ENCODE measurements at regions not wholly inside any gene's neighbourhood (a gene's known extent, or its start where the extent isn't known, plus 50 kb on each side); places are given as distances from the start of the nearest gene placed in this dataset.

DNA sequence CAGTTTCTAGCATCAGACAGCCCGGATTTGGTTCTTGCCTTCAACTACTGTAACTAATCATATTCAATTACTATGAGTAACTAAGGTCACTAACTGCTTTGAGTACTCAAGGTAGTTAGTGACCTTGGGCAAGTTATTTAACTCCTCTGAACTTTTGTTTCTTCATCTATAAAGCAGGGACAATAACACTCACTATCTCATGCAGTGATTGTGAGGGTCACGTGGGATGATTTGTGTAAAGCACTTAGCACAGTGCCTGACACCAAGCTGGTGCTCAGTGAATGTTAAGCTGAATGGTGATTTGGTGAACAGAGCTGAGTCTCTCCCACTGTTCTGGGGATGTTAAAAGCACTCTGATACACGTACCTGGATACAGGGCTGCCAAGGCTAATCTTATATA is 171.3 kb upstream of the PLXNC1 start:
- Histone ChIP-seq H3K4me3 (no peak overlapping the region), H3K36me3 (no peaks in the 10 kb centered on the region), H4K20me1 (no peaks in the 10 kb centered on the region), H3K27ac (no peak overlapping the region), H3K9me3 (peaks cover 5% of the 10 kb centered on the region; the same call in 1 of the 2 replicates), H3K4me2 (no peak overlapping the region), H3K27me3 (no peaks in the 10 kb centered on the region), H3K9ac (no peak overlapping the region), H3K4me1 (peaks cover 13% of the 10 kb centered on the region)
- no peak for TF ChIP-seq Cebpa-rat (IDR thresholded peaks at IDR 0.05)

DNA sequence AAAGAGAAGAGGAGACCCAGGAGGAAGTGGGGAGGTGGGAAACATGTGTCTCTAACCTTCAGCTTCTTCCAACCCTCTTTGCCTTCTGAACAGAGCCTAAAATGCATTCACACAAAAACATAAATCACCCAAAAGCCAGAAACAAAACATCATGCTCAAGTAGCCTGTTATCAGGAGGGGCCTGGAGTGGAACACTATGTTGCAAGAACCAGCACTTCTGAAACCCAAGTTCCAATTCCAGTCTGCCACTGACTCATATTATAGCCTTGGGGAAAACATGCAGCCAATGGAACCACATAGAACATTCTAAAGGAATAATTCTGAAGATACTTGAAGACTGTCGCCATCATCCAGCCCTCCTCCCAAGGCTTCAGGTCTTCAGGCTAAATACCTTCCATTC is 169.8 kb upstream of the PLXNC1 start:
- Histone ChIP-seq H3K4me2 (no peak overlapping the region), H3K27me3 (no peaks in the 10 kb centered on the region), H3K4me1 (peaks cover 17% of the 10 kb centered on the region), H3K4me3 (no peak overlapping the region), H3K27ac (no peak overlapping the region), H3K9me3 (no peaks in the 10 kb centered on the region), H3K9ac (no peak overlapping the region), H4K20me1 (no peaks in the 10 kb centered on the region), H3K36me3 (no peaks in the 10 kb centered on the region)
- no peak for TF ChIP-seq Cebpa-rat (IDR thresholded peaks at IDR 0.05)

DNA sequence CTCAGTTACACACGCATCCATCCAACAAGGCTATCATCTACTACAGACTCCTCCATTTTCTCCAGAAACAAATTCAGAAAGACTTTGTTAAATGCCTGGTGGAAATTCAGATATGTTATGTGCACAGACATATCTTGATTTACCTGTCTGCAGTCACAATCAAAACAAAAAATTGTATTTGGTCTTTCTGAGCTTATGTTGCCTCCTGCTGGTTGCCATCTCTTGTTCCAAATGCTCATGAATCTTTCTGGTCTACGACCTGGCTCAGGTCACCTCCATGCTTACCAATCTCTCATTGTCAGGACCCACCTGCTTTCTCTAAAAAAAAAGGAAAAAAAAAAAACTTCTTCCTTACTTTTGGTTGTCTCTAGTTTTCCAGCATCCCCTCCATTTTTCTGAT is 169.2 kb upstream of the PLXNC1 start:
- H3K4me1 ChIP-seq = peaks cover 17% of the 10 kb centered on the region
- H3K9ac ChIP-seq = no peak overlapping the region
- no peak overlapping the region for H3K4me3 ChIP-seq
- no peaks in the 10 kb centered on the region for H3K36me3 ChIP-seq
- no peak overlapping the region for H3K4me2 ChIP-seq
- H3K9me3 ChIP-seq = no peaks in the 10 kb centered on the region
- H4K20me1 ChIP-seq = no peaks in the 10 kb centered on the region
- no peak overlapping the region for H3K27ac ChIP-seq
- no peaks in the 10 kb centered on the region for H3K27me3 ChIP-seq
- no peak for TF ChIP-seq Cebpa-rat (IDR thresholded peaks at IDR 0.05)

DNA sequence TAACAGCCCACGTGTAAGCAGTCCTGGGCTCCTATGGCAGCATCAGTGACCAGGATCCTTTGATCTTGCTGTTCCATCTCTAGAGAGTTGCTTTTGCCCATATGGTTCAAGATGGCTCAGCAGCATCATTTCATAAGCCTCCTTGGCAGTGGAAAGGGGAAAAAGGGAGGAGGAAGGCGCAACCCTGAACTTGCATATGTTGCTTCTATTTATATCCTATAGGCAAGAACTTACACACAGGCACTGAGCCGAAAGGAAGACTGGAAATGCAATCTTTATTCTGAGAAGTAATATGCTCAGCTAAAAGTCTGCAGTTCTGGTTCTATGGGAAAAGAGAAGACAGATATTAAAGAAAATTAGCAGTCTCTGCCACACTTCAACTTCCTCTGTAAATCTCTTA is 167.7 kb upstream of the PLXNC1 start:
- Histone ChIP-seq H3K4me1 (peaks cover 12% of the 10 kb centered on the region), H3K36me3 (no peaks in the 10 kb centered on the region), H3K9ac (no peak overlapping the region), H3K27ac (no peak overlapping the region), H3K4me3 (no peak overlapping the region), H4K20me1 (no peaks in the 10 kb centered on the region), H3K27me3 (no peaks in the 10 kb centered on the region), H3K4me2 (no peak overlapping the region), H3K9me3 (no peaks in the 10 kb centered on the region)
- TF ChIP-seq Cebpa-rat (IDR thresholded peaks at IDR 0.05) = no peak

DNA sequence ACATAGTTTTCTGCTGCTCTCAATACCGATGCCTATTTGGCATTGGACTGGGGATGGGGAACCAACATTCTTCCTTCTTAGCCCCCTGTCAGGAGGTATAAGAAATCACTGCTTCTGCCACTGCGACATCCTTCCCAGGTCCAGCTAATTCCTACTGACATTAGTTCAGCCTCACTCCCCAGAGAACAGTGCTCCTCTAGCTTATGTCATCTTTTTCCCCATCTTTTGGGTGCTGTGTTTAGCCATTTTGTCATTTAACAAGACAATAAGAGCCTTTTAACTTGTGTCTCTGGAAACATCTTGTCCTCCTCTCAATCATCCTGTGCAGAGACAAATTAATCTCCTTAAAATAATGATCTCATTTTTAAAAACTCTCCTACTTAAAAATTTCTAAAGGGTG is 167.0 kb upstream of the PLXNC1 start:
- no peaks in the 10 kb centered on the region for H3K36me3 ChIP-seq
- H3K4me3 ChIP-seq = no peak overlapping the region
- H3K4me2 ChIP-seq = no peak overlapping the region
- H3K27ac ChIP-seq = no peak overlapping the region
- no peak overlapping the region for H3K9ac ChIP-seq
- H3K9me3 ChIP-seq = no peaks in the 10 kb centered on the region
- H4K20me1 ChIP-seq = no peaks in the 10 kb centered on the region
- no peaks in the 10 kb centered on the region for H3K27me3 ChIP-seq
- TF ChIP-seq Cebpa-rat (IDR thresholded peaks at IDR 0.05) = no peak
- peaks cover 5% of the 10 kb centered on the region; the same call in 1 of the 2 replicates for H3K4me1 ChIP-seq

DNA sequence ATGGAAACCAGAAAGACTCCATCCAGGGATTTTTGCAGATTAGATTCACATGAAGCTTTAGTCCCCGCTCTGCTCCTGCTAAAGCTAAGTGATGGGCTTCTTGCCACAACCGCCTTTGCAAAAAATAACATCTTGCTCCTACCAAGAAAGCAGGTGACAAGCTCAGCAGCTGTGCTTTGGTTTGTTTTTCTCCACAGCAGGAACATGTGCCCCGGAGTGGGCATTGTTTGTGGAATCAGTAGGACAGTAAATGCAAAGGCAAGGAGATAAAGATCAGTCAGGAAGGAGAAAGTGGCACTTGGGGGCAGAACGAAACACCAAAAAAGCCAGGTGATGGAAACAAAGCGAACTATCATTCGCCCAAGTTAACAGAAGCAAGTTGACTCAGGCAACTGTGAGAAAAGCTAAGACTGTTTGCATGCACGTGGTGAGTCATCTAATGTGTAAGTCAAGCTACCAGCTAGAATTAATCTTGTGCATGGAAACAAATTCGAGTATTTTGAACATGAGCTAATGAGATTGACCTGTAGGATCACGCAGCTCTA is 165.5 kb upstream of the PLXNC1 start:
- TF ChIP-seq Cebpa-rat (IDR thresholded peaks at IDR 0.05) = no peak
- H3K36me3 ChIP-seq = no peaks in the 10 kb centered on the region
- 0 out of 2 replicates have a peak, but pooled peaks cover 4% of the 10 kb centered on the region for H3K4me1 ChIP-seq
- H3K27ac ChIP-seq = no peak overlapping the region
- no peak overlapping the region for H3K4me3 ChIP-seq
- no peak overlapping the region for H3K9ac ChIP-seq
- H3K4me2 ChIP-seq = 0 out of 2 replicates have a peak overlapping the region, but pooled peaks have one; percentile 4
- H4K20me1 ChIP-seq = no peaks in the 10 kb centered on the region
- 0 out of 2 replicates have a peak, but pooled peaks cover 5% of the 10 kb centered on the region for H3K9me3 ChIP-seq
- no peaks in the 10 kb centered on the region for H3K27me3 ChIP-seq

DNA sequence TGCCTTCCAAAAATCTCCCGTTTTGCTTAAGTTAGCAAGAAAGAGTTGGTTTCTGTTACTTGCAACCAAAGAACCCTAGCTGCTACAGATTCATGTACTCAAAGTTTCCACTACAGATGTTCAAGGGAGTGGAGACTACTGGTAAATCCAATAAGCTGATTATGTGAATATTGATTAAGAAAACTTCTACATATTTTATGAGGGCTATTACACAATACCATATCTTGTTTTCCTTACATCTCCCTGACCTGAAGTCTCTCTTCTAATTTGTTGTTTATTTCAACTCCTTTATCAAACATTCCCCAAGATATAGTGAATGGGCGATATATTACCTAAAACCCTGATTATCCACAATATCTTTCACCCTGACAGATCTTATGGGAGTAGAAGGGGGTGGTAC is 164.4 kb upstream of the PLXNC1 start:
- Histone ChIP-seq H3K4me2 (no peak overlapping the region), H3K9ac (no peak overlapping the region), H4K20me1 (no peaks in the 10 kb centered on the region)

DNA sequence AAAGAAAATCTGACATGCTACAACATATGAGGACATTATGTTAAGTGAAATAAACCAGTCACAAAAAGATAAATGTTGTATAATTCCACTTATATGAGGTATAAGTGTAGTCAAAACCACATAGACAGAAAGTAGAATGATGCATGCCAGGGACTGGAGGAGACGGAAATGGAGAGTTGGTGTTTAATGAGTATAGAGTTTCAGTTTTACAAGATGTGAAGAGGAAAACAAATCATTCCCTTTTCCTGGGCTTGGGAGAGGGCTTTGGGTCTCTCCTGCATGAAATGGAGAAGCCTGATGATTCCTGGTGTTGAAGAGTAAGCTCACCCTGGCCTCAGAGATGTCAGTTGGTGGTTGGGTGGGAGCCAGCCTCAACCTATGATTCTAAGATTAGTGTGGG is 158.4 kb upstream of the PLXNC1 start:
- 0 out of 2 replicates have a peak, but pooled peaks cover 4% of the 10 kb centered on the region for H3K4me1 ChIP-seq
- no peaks in the 10 kb centered on the region for H4K20me1 ChIP-seq
- H3K9ac ChIP-seq = no peak overlapping the region
- H3K27ac ChIP-seq = no peak overlapping the region
- TF ChIP-seq Cebpa-rat (IDR thresholded peaks at IDR 0.05) = no peak
- H3K36me3 ChIP-seq = no peaks in the 10 kb centered on the region
- H3K27me3 ChIP-seq = no peaks in the 10 kb centered on the region
- 0 out of 2 replicates have a peak, but pooled peaks cover 5% of the 10 kb centered on the region for H3K9me3 ChIP-seq
- H3K4me2 ChIP-seq = no peak overlapping the region
- no peak overlapping the region for H3K4me3 ChIP-seq

More for the DNA sequence above, 164.4 kb upstream of the PLXNC1 start:
- TF ChIP-seq Cebpa-rat (IDR thresholded peaks at IDR 0.05) = no peak; the same call in 1 of the 2 replicates
- Histone ChIP-seq H3K9me3 (0 out of 2 replicates have a peak, but pooled peaks cover 5% of the 10 kb centered on the region), H3K4me3 (no peak overlapping the region), H3K4me1 (0 out of 2 replicates have a peak, but pooled peaks cover 4% of the 10 kb centered on the region), H3K27ac (no peak overlapping the region), H3K36me3 (no peaks in the 10 kb centered on the region), H3K27me3 (no peaks in the 10 kb centered on the region)

DNA sequence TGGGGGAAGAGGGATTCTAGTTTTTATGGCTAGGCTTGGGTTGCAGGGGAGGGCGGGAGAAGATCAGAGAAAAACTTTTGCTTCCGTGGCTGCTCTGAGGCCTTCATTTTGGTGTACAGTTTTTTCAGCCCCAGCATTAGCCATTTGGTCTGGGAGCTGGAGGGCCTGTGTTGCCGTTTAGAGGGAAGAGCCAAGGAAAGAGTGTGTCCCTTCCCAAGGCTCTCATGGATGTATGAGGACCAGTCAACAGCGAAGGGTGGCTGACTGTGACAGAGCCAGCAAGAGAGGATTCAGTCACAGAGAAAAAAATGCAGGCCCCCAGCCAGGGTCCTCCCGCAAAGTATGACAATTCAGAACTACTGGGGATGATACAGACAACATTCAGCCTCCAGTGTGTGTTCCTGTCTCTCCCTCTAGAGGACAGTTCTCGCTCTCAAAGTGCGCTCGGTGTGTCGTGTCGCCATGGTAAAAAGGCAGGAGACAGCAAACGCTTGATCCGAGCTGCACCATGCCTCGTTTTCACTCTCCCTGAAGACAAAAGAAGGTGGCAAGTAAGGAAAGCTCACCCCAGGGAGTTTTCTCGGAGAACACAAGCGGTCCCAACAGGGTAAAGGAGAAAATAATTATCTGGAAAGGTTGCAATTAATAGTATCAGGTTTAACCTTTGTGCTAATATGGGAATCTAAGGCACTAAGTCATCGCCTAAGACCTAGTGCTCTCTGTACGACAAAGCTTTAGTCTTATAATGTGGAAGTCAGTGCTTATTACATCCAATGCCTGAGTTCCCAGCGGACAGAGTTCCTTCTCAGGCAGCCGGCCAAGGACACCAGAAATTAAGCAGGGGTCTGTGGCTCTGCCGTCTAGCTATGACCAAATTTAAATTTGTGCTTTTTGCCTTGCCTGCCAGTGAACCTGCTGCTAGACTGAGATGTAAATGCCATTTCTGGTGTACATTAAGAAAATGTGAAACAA is 157.3 kb upstream of the PLXNC1 start:
- 0 out of 2 replicates have a peak, but pooled peaks cover 4% of the 10 kb centered on the region for H3K4me1 ChIP-seq
- H3K36me3 ChIP-seq = no peaks in the 10 kb centered on the region
- no peaks in the 10 kb centered on the region for H4K20me1 ChIP-seq
- no peak overlapping the region for H3K4me2 ChIP-seq
- H3K27me3 ChIP-seq = no peaks in the 10 kb centered on the region
- 0 out of 2 replicates have a peak, but pooled peaks cover 5% of the 10 kb centered on the region for H3K9me3 ChIP-seq
- no peak overlapping the region for H3K4me3 ChIP-seq
- no peak overlapping the region for H3K9ac ChIP-seq
- no peak for TF ChIP-seq Cebpa-rat (IDR thresholded peaks at IDR 0.05)
- H3K27ac ChIP-seq = no peak overlapping the region

Data from BLaER1 (cell line).